VCaP (cell line): ENCODE measurements at regions not wholly inside any gene's neighbourhood (a gene's known extent, or its start where the extent isn't known, plus 50 kb on each side); places are given as distances from the start of the nearest gene placed in this dataset.
"Not testable (repeated sequence)": the region's sequence is repeated elsewhere in the genome, so short reads cannot be mapped to it uniquely, and the experiment has no call there.

Source experiments
- H3K27ac ChIP-seq: fragments of 450-650 bp; 2 replicates; pipeline ENCODE4 v1.5.1; 2017
- CTCF ChIP-seq: fragments of 450-650 bp; conservative IDR thresholded peaks from 2 replicates; pipeline ENCODE4 v1.5.1; 2017; ENCODE audit warnings: mild to moderate bottlenecking, moderate library complexity

DNA sequence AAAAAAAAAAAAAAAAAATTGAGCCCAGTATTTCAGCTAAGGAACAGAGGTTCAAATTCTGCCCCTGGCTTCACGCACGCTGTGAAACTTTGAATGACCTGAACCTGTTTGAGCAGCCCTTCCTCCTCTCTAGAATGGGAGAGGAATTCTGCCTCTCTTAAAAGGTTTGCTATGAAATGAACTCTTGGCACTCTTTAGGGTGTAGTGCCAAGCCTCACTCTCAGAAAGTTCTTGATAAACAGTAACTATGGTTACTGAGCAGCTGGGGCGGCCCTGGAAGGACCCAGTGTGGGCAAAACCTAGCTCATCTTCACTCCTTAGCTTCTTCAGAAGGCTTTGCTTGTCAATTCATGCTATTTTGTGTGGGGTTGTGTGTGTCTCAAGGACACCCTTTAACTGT lies 73.7 kb downstream of the GEMIN8 start:
- H3K27ac ChIP-seq = no peak overlapping the region
- TF ChIP-seq CTCF = no peak

GRCh38 chrX:13955095-13955647 lies 74.5 kb downstream of the GEMIN8 start:
- TF ChIP-seq CTCF = no peak

DNA sequence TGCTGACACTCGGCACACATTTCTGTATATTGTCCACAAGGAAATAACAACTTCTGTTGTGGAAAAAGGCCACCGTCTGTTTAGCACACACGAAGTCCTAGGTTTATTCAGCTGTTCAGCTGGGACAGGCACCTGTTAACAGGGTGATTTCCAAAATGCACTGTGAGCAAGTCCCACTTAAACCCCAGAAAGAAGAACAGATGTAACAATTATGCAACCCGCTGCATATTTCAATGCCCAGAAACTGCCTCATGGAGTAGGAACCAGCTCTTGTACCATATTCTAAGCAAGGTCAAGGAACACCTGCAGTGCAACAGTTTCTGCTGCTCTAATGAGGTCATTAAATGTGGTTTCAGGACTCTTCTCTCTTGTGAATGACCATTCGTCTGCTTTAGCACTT lies 77.1 kb downstream of the GEMIN8 start:
- no peak overlapping the region for H3K27ac ChIP-seq
- TF ChIP-seq CTCF = no peak

More at GRCh38 chrX:13955095-13955647, 74.5 kb downstream of the GEMIN8 start:
- H3K27ac ChIP-seq = no peak overlapping the region

- H3K27ac ChIP-seq = not testable (repeated sequence)
Observed at GRCh38 chrX:13946223-13946622, 83.5 kb downstream of the GEMIN8 start.

DNA sequence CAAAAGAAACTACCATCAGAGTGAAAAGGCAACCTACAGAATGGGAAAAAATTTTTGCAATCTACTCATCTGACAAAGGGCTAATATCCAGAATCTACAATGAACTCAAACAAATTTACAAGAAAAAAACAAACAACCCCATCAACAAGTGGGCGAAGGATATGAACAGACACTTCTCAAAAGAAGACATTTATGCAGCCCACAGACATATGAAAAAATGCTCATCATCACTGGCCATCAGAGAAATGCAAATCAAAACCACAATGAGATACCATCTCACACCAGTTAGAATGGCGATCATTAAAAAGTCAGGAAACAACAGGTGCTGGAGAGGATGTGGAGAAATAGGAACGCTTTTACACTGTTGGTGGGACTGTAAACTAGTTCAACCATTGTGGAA lies 83.9 kb downstream of the GEMIN8 start:
- not testable (repeated sequence) for H3K27ac ChIP-seq

GRCh38 chrX:13940671-13941070 lies 89.0 kb downstream of the GEMIN8 start:
- no peak overlapping the region for H3K27ac ChIP-seq
- no peak for TF ChIP-seq CTCF

DNA sequence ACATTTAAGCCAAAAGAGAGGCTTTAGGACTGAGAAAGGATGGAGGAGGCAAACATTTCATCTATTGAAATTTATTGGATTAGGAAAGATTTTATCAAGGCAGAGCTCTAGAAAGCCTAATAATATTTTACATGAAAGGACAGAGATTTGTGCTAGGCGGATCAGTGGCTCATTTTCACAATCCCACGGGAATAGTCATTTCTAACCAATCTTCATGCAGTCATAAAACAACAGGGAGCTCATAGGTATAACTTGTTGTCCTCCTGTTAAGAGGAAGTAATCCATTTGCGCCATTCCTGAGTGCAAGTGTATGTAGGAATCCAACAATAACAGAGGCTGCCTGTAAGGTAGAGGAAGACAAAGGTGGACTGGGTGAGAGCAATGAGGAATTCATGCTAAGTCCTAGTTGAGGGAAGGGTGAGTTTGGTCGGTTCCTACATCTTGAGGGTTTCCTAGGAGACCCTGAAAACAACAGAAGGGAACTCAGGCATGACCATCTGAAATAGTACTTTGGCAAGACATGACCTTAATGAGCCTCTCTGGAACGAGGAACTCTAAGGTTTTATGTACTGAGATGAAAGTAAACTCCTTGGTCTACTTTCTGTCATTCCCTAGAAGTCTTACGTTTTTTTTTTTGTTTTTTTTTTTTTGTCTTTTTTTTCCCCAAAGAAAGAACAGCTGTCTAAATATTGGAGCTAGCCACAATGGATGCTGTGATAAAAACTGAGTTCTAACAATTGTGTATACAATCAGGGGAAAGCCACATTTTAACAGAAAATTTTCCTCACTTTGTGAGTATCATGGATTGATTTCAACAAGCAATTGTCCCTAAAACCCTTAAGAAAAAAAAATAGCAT lies 89.7 kb downstream of the GEMIN8 start:
- no peak overlapping the region for H3K27ac ChIP-seq

More for the DNA sequence above, 89.7 kb downstream of the GEMIN8 start:
- no peak for TF ChIP-seq CTCF
